ENCODE measurements at regions not wholly inside any gene's neighbourhood (a gene's known extent, or its start where the extent isn't known, plus 50 kb on each side); places are given as distances from the start of the nearest gene placed in this dataset.

- Histone ChIP-seq H3K4me3 (ENCODE audit: low read length) (no peak overlapping the region), H3K36me3 (ENCODE audit: control insufficient read depth, low read length) (no peaks in the 10 kb centered on the region), H3K27ac (ENCODE audit: low read depth, low read length) (no peak overlapping the region), H3K27me3 (ENCODE audit: control insufficient read depth, low read length) (no peaks in the 10 kb centered on the region), H3K4me1 (ENCODE audit: control insufficient read depth, low read length) (no peaks in the 10 kb centered on the region), H3F3A (ENCODE audit: control insufficient read depth, insufficient read depth) (no peaks in the 10 kb centered on the region), H3K9me3 (ENCODE audit: control insufficient read depth, insufficient read depth, low read length) (no peaks in the 10 kb centered on the region), H4K20me1 (ENCODE audit: control insufficient read depth, insufficient read depth, low read depth, low read length) (no peaks in the 10 kb centered on the region), H3K4me2 (ENCODE audit: low read length) (no peak overlapping the region), H3K9me2 (replicated peaks; ENCODE audit: control insufficient read depth, low read length) (no peaks in the 10 kb centered on the region), H3K79me2 (ENCODE audit: control insufficient read depth, low read length) (no peaks in the 10 kb centered on the region)
- TF ChIP-seq CTCF (IDR thresholded peaks at IDR 0.05; ENCODE audit: low read depth, low read length, poor library complexity, severe bottlenecking) = no peak
- TF ChIP-seq EZH2phosphoT487 (IDR thresholded peaks at IDR 0.05; ENCODE audit: borderline replicate concordance, low read length) = no peak
Measured at GRCh38 chr9:82275258-82275927, 286.8 kb downstream of the SPATA31D1 start.

- Histone ChIP-seq H3F3A (ENCODE audit: control insufficient read depth, insufficient read depth) (no peaks in the 10 kb centered on the region), H3K4me1 (ENCODE audit: control insufficient read depth, low read length) (no peaks in the 10 kb centered on the region), H3K9me3 (ENCODE audit: control insufficient read depth, insufficient read depth, low read length) (no peaks in the 10 kb centered on the region), H3K4me3 (ENCODE audit: low read length) (no peak overlapping the region), H3K4me2 (ENCODE audit: low read length) (no peak overlapping the region), H3K27ac (ENCODE audit: low read depth, low read length) (no peak overlapping the region), H3K79me2 (ENCODE audit: control insufficient read depth, low read length) (no peaks in the 10 kb centered on the region), H4K20me1 (ENCODE audit: control insufficient read depth, insufficient read depth, low read depth, low read length) (no peaks in the 10 kb centered on the region), H3K27me3 (ENCODE audit: control insufficient read depth, low read length) (no peaks in the 10 kb centered on the region), H3K9me2 (replicated peaks; ENCODE audit: control insufficient read depth, low read length) (no peaks in the 10 kb centered on the region), H3K36me3 (ENCODE audit: control insufficient read depth, low read length) (no peaks in the 10 kb centered on the region)
- TF ChIP-seq EZH2phosphoT487 (IDR thresholded peaks at IDR 0.05; ENCODE audit: borderline replicate concordance, low read length) (no peak), CTCF (IDR thresholded peaks at IDR 0.05; ENCODE audit: low read depth, low read length, poor library complexity, severe bottlenecking) (no peak)
Measured at GRCh38 chr9:82281066-82281465, 292.5 kb downstream of the SPATA31D1 start.

GRCh38 chr9:82284758-82285157 lies 296.2 kb downstream of the SPATA31D1 start:
- no peaks in the 10 kb centered on the region for H3K27me3 ChIP-seq (ENCODE audit: control insufficient read depth, low read length)
- H3K27ac ChIP-seq (ENCODE audit: low read depth, low read length) = no peak overlapping the region
- no peaks in the 10 kb centered on the region for H3K79me2 ChIP-seq (ENCODE audit: control insufficient read depth, low read length)
- no peaks in the 10 kb centered on the region for H3K4me1 ChIP-seq (ENCODE audit: control insufficient read depth, low read length)
- H3K9me2 ChIP-seq (replicated peaks; ENCODE audit: control insufficient read depth, low read length) = no peaks in the 10 kb centered on the region
- H3K4me2 ChIP-seq (ENCODE audit: low read length) = no peak overlapping the region
- H4K20me1 ChIP-seq (ENCODE audit: control insufficient read depth, insufficient read depth, low read depth, low read length) = no peaks in the 10 kb centered on the region
- no peak overlapping the region for H3K4me3 ChIP-seq (ENCODE audit: low read length)
- TF ChIP-seq EZH2phosphoT487 (IDR thresholded peaks at IDR 0.05; ENCODE audit: borderline replicate concordance, low read length) (no peak), CTCF (IDR thresholded peaks at IDR 0.05; ENCODE audit: low read depth, low read length, poor library complexity, severe bottlenecking) (no peak)
- no peaks in the 10 kb centered on the region for H3K9me3 ChIP-seq (ENCODE audit: control insufficient read depth, insufficient read depth, low read length)
- no peaks in the 10 kb centered on the region for H3K36me3 ChIP-seq (ENCODE audit: control insufficient read depth, low read length)
- no peaks in the 10 kb centered on the region for H3F3A ChIP-seq (ENCODE audit: control insufficient read depth, insufficient read depth)

Data from DOHH2 (cell line).